SK-N-SH (cell line): ENCODE measurements at regions not wholly inside any gene's neighbourhood (a gene's known extent, or its start where the extent isn't known, plus 50 kb on each side); places are given as distances from the start of the nearest gene placed in this dataset.
A peak's percentile ranks its signal among the peaks of the same experiment; 100 is the strongest.

Experiments
- CTCF ChIA-PET: fragments of 300-600, 350-600 bp; formaldehyde crosslinking; extraction: SDS; loops from one replicate; lab custom pipeline; 2021; lab: Yijun Ruan, JAX
- POLR2A ChIA-PET: fragments of 350-600 bp; sonication (Branson Sonifier 250); formaldehyde crosslinking; extraction: SDS; loops from one replicate; lab custom pipeline; 2020; ENCODE audit warnings: antibody characterized with exemption, inconsistent platforms; lab: Yijun Ruan, JAX
- DNase-seq: peaks from one replicate; pipeline ENCODE4 v3.0.0; 2012
- H2AFZ ChIP-seq: fragments of 200-600 bp; sonication (generic); 2 replicates; pipeline ENCODE4 v1.8.1; 2016; ENCODE audit warnings: antibody characterized with exemption, mild to moderate bottlenecking, low read depth
- H3F3A ChIP-seq: fragments of 200-600 bp; sonication (generic); replicated peaks from 2 replicates; pipeline ENCODE3; 2016; ENCODE audit warnings: antibody characterized with exemption, mild to moderate bottlenecking; ENCODE audit not compliant: insufficient read depth
- H3K27ac ChIP-seq, 2 experiments: fragments of 200-500 bp in 1 of 2; fragments of 200-600 bp in 1 of 2; sonication (Bioruptor generic) in 1 of 2; sonication (generic), shearing (Covaris generic) in 1 of 2; 2 replicates each; pipeline versions ENCODE4 v1.5.1 to v1.6.1; 2014 to 2016; ENCODE audit warnings: low read depth in 2 of 2, inconsistent platforms in 1 of 2, low read length in 1 of 2, mild to moderate bottlenecking in 1 of 2, mixed read lengths in 1 of 2
- H3K27me3 ChIP-seq: fragments of 200-600 bp; sonication (generic), shearing (Covaris generic); 2 replicates; pipeline ENCODE4 v1.6.1; 2016; ENCODE audit warnings: mixed run types; ENCODE audit not compliant: insufficient read depth
- H3K36me3 ChIP-seq, 2 experiments: fragments of 200-500 bp in 1 of 2; fragments of 200-600 bp in 1 of 2; sonication (Bioruptor generic) in 1 of 2; sonication (generic) in 1 of 2; replicated peaks in 1 of 2; 2 replicates each; pipeline versions ENCODE3 to v1.5.1; 2014 to 2016; ENCODE audit warnings: low read length in 1 of 2, mild to moderate bottlenecking in 1 of 2; ENCODE audit not compliant: insufficient read depth in 2 of 2, control insufficient read depth in 1 of 2
- H3K4me1 ChIP-seq, 2 experiments: fragments of 200-500 bp in 1 of 2; fragments of 200-600 bp in 1 of 2; sonication (Bioruptor generic) in 1 of 2; sonication (generic), shearing (Covaris generic) in 1 of 2; 2 replicates each; pipeline versions ENCODE4 v1.5.1 to v1.6.1; 2014 to 2016; ENCODE audit warnings: low read depth in 1 of 2, low read length in 1 of 2, mixed run types in 1 of 2; ENCODE audit not compliant: insufficient read depth in 2 of 2, control insufficient read depth in 1 of 2
- H3K4me2 ChIP-seq: fragments of 200-600 bp; sonication (generic), shearing (Covaris generic); 2 replicates; pipeline ENCODE4 v1.6.1; 2017; ENCODE audit warnings: mixed run types
- H3K4me3 ChIP-seq, 2 experiments: fragments of 200-500 bp in 1 of 2; fragments of 200-600 bp in 1 of 2; sonication (Bioruptor generic) in 1 of 2; sonication (generic), shearing (Covaris generic) in 1 of 2; 2 replicates each; pipeline versions ENCODE4 v1.5.1 to v1.8.1; 2014 to 2016; ENCODE audit warnings: low read depth in 2 of 2, inconsistent platforms in 1 of 2, low read length in 1 of 2, mild to moderate bottlenecking in 1 of 2, mixed read lengths in 1 of 2, moderate library complexity in 1 of 2
- H3K79me2 ChIP-seq: fragments of 200-600 bp; sonication (generic); 2 replicates; pipeline ENCODE4 v1.8.1; 2017; ENCODE audit warnings: mild to moderate bottlenecking; ENCODE audit not compliant: insufficient read depth
- H3K9ac ChIP-seq: fragments of 200-600 bp; sonication (generic); 2 replicates; pipeline ENCODE4 v1.6.1; 2017; ENCODE audit warnings: mixed run types
- H3K9me2 ChIP-seq: fragments of 200-600 bp; sonication (generic); 2 replicates; pipeline ENCODE4 v1.6.1; 2017; ENCODE audit warnings: mixed run types
- H3K9me3 ChIP-seq: fragments of 200-600 bp; sonication (generic); 2 replicates; pipeline ENCODE4 v1.6.1; 2017; ENCODE audit warnings: mixed run types, mild to moderate bottlenecking, moderate library complexity
- H4K20me1 ChIP-seq: fragments of 200-600 bp; sonication (generic); 2 replicates; pipeline ENCODE4 v1.6.1; 2017; ENCODE audit warnings: mild to moderate bottlenecking, mixed run types; ENCODE audit not compliant: insufficient read depth
- CHD2 ChIP-seq: fragments of 150-350 bp; IDR thresholded peaks from 2 replicates; pipeline ENCODE4 v1.6.1; 2018; ENCODE audit warnings: low read length; ENCODE audit not compliant: partially characterized antibody
- EZH2phosphoT487 ChIP-seq: fragments of 200-600 bp; sonication (generic); IDR thresholded peaks from 2 replicates; pipeline ENCODE4 v1.6.1; 2017; ENCODE audit warnings: low read depth, mixed run types, mild to moderate bottlenecking, antibody characterized with exemption, moderate library complexity, borderline replicate concordance
- FOXJ3 ChIP-seq: sonication (generic); formaldehyde crosslinking; IDR thresholded peaks from 2 replicates; pipeline ENCODE4 v1.5.1; 2020; ENCODE audit warnings: mild to moderate bottlenecking, missing genetic modification reagents
- MXI1 ChIP-seq: IDR thresholded peaks from 2 replicates; pipeline ENCODE4 v1.6.1; 2012; ENCODE audit warnings: mild to moderate bottlenecking, low read depth, low read length, improper control_type of control experiment
- RXRA ChIP-seq: IDR thresholded peaks from 2 replicates; pipeline ENCODE4 v1.4.0; 2012; ENCODE audit warnings: low read depth, mild to moderate bottlenecking, borderline replicate concordance
- SMC3 ChIP-seq: IDR thresholded peaks from 2 replicates; pipeline ENCODE4 v1.6.1; 2012; ENCODE audit warnings: low read depth, low read length, improper control_type of control experiment
- TAF1 ChIP-seq: IDR thresholded peaks from 2 replicates; pipeline ENCODE4 v1.6.1; 2012; ENCODE audit warnings: low read depth, mild to moderate bottlenecking, low read length, moderate library complexity, borderline replicate concordance
- TCF12 ChIP-seq: IDR thresholded peaks from 2 replicates; pipeline ENCODE4 v1.4.0; 2012
- TEAD4 ChIP-seq: IDR thresholded peaks from 2 replicates; pipeline ENCODE4 v1.4.0; 2012; ENCODE audit warnings: mild to moderate bottlenecking, borderline replicate concordance; ENCODE audit not compliant: insufficient read depth
- USF2 ChIP-seq: fragments of 150-350 bp; IDR thresholded peaks from 2 replicates; pipeline ENCODE4 v1.6.1; 2017; ENCODE audit warnings: antibody characterized with exemption, low read length, low read depth, borderline replicate concordance
- WGBS: methylation state at CpG from one replicate; pipeline ENCODE4 v1.1.6; 2017; ENCODE audit warnings: low lambda C conversion rate; 5-methylcytosine and 5-hydroxymethylcytosine counted together
- TF ChIP-seq, protein P1 (sequence below): IDR thresholded peaks from 2 replicates; pipeline ENCODE4 v1.4.0; 2012; ENCODE audit warnings: low read depth, borderline replicate concordance
- TF ChIP-seq, protein P2 (sequence below): fragments of 200-600 bp; sonication (generic); IDR thresholded peaks from 2 replicates; pipeline ENCODE4 v1.6.1; 2017; ENCODE audit warnings: antibody characterized with exemption, mild to moderate bottlenecking, moderate library complexity
- TF ChIP-seq, protein P3 (sequence below): IDR thresholded peaks from 2 replicates; pipeline ENCODE4; 2012

GRCh38 chr12:83473408-83474095, 786.8 kb downstream of the TMTC2 start:
- no peak overlapping the region for H3K27ac ChIP-seq
- 0 out of 2 replicates have a peak overlapping the region, but pooled peaks have one; percentile 43 for H2AFZ ChIP-seq
- H3K36me3 ChIP-seq, result no peaks in the 10 kb centered on the region
- H3K9ac ChIP-seq, result no peak overlapping the region
- H3K4me2 ChIP-seq, result no peak overlapping the region
- CTCF ChIA-PET, result interaction anchor here (1.7 kb wide), 1 partner anchor 14 kb away, joined by 3 read pairs; no protein-coding TSS in a partner anchor
- H3K9me3 ChIP-seq, result no peaks in the 10 kb centered on the region
- POLR2A ChIA-PET, result no interaction called here
- DNase-seq, result no peak
- no peaks in the 10 kb centered on the region for H3K79me2 ChIP-seq
- H3K4me1 ChIP-seq, result peaks cover 0 to 5% of the 10 kb centered on the region in 2 experiments; a peak in 1 of 4 replicates
- H4K20me1 ChIP-seq, result no peaks in the 10 kb centered on the region
- H3K4me3 ChIP-seq, result no peak overlapping the region
- H3K27me3 ChIP-seq, result no peaks in the 10 kb centered on the region
- no peak for TF ChIP-seq CHD2
- TF ChIP-seq TEAD4, result no peak
- no peak for TF ChIP-seq MXI1
- no peak for TF ChIP-seq TAF1
- TF ChIP-seq, protein P1, sequence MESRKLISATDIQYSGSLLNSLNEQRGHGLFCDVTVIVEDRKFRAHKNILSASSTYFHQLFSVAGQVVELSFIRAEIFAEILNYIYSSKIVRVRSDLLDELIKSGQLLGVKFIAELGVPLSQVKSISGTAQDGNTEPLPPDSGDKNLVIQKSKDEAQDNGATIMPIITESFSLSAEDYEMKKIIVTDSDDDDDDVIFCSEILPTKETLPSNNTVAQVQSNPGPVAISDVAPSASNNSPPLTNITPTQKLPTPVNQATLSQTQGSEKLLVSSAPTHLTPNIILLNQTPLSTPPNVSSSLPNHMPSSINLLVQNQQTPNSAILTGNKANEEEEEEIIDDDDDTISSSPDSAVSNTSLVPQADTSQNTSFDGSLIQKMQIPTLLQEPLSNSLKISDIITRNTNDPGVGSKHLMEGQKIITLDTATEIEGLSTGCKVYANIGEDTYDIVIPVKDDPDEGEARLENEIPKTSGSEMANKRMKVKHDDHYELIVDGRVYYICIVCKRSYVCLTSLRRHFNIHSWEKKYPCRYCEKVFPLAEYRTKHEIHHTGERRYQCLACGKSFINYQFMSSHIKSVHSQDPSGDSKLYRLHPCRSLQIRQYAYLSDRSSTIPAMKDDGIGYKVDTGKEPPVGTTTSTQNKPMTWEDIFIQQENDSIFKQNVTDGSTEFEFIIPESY, result no peak
- no peak for TF ChIP-seq USF2
- no peak for TF ChIP-seq FOXJ3 (CRISPR knock-in tag)
- TF ChIP-seq TCF12, result no peak
- no peak for TF ChIP-seq SMC3
- TF ChIP-seq, protein P2, sequence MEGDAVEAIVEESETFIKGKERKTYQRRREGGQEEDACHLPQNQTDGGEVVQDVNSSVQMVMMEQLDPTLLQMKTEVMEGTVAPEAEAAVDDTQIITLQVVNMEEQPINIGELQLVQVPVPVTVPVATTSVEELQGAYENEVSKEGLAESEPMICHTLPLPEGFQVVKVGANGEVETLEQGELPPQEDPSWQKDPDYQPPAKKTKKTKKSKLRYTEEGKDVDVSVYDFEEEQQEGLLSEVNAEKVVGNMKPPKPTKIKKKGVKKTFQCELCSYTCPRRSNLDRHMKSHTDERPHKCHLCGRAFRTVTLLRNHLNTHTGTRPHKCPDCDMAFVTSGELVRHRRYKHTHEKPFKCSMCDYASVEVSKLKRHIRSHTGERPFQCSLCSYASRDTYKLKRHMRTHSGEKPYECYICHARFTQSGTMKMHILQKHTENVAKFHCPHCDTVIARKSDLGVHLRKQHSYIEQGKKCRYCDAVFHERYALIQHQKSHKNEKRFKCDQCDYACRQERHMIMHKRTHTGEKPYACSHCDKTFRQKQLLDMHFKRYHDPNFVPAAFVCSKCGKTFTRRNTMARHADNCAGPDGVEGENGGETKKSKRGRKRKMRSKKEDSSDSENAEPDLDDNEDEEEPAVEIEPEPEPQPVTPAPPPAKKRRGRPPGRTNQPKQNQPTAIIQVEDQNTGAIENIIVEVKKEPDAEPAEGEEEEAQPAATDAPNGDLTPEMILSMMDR, result no peak
- no peak for TF ChIP-seq RXRA
- no peak for TF ChIP-seq EZH2phosphoT487
- TF ChIP-seq, protein P3, sequence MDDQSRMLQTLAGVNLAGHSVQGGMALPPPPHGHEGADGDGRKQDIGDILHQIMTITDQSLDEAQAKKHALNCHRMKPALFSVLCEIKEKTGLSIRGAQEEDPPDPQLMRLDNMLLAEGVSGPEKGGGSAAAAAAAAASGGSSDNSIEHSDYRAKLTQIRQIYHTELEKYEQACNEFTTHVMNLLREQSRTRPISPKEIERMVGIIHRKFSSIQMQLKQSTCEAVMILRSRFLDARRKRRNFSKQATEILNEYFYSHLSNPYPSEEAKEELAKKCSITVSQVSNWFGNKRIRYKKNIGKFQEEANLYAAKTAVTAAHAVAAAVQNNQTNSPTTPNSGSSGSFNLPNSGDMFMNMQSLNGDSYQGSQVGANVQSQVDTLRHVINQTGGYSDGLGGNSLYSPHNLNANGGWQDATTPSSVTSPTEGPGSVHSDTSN, result no peak
- TF ChIP-seq, all 33 proteins: peak for 0
- Histone ChIP-seq H3K9me2 (no peaks in the 10 kb centered on the region), H3F3A (no peaks in the 10 kb centered on the region)
- WGBS, result 39% methylated on average over 3 of the region's 3 CpGs
